ENCODE measurements at regions not wholly inside any gene's neighbourhood (a gene's known extent, or its start where the extent isn't known, plus 50 kb on each side); places are given as distances from the start of the nearest gene placed in this dataset.

GRCh38 chr1:59058665-59059439, 238.0 kb upstream of the FGGY start:
- TF ChIP-seq CTCF (conservative IDR thresholded peaks at IDR 0.05; ENCODE audit: low read length): no peak
- DNase-seq (ENCODE audit: low read depth): no peak
- no peak overlapping the region for H3K4me3 ChIP-seq (ENCODE audit: low read length)

GRCh38 chr1:59061876-59062275, 235.0 kb upstream of the FGGY start:
- DNase-seq (ENCODE audit: low read depth): peak; percentile 97
- no peak; the same call in 1 of the 2 replicates for TF ChIP-seq CTCF (conservative IDR thresholded peaks at IDR 0.05; ENCODE audit: low read length)
- peak overlapping the region; percentile 54 for H3K4me3 ChIP-seq (ENCODE audit: low read length)

GRCh38 chr1:59062743-59063142, 234.2 kb upstream of the FGGY start:
- H3K4me3 ChIP-seq (ENCODE audit: low read length): no peak overlapping the region
- no peak for TF ChIP-seq CTCF (conservative IDR thresholded peaks at IDR 0.05; ENCODE audit: low read length)
- DNase-seq (ENCODE audit: low read depth): peak; percentile 66

GRCh38 chr1:59063501-59063900, 233.4 kb upstream of the FGGY start:
- no peak for DNase-seq (ENCODE audit: low read depth)
- no peak overlapping the region for H3K4me3 ChIP-seq (ENCODE audit: low read length)
- TF ChIP-seq CTCF (conservative IDR thresholded peaks at IDR 0.05; ENCODE audit: low read length): no peak

GRCh38 chr1:59064592-59064991, 232.3 kb upstream of the FGGY start:
- no peak overlapping the region for H3K4me3 ChIP-seq (ENCODE audit: low read length)
- no peak for DNase-seq (ENCODE audit: low read depth)
- no peak for TF ChIP-seq CTCF (conservative IDR thresholded peaks at IDR 0.05; ENCODE audit: low read length)

GRCh38 chr1:59066236-59066635, 230.7 kb upstream of the FGGY start:
- no peak overlapping the region for H3K4me3 ChIP-seq (ENCODE audit: low read length)
- DNase-seq (ENCODE audit: low read depth): no peak

More at GRCh38 chr1:59066236-59066635, 230.7 kb upstream of the FGGY start:
- TF ChIP-seq CTCF (conservative IDR thresholded peaks at IDR 0.05; ENCODE audit: low read length): no peak

All from AG10803 (cell line).